ENCODE measurements at regions not wholly inside any gene's neighbourhood (a gene's known extent, or its start where the extent isn't known, plus 50 kb on each side); places are given as distances from the start of the nearest gene placed in this dataset.

- no peak for TF ChIP-seq EZH2 (IDR thresholded peaks at IDR 0.05; ENCODE audit: low read length, unreplicated experiment)
- no peak for TF ChIP-seq CTCF (conservative IDR thresholded peaks at IDR 0.05; ENCODE audit: low read depth, low read length)
Observed at GRCh38 chr7:131665021-131665420, 108.6 kb upstream of the PODXL start.
